WTC11 (cell line): ENCODE measurements at regions not wholly inside any gene's neighbourhood (a gene's known extent, or its start where the extent isn't known, plus 50 kb on each side); places are given as distances from the start of the nearest gene placed in this dataset.

Experiments used
- ATAC-seq: fragments of 200-7000 bp; cut with Tn5 transposase; 2 replicates; pipeline ENCODE4 v1.10.0; 2021; ENCODE audit warnings: mild to moderate bottlenecking, moderate library complexity
- CTCF ChIA-PET: fragments of 300-600 bp; sonication (Branson Sonifier 250); formaldehyde crosslinking; loops from one replicate; lab custom pipeline; 2021; ENCODE audit warnings: antibody characterized with exemption; lab: Charles Lee
- POLR2A ChIA-PET: fragments of 350-600 bp; sonication (Branson Sonifier 250); formaldehyde crosslinking; loops from one replicate; lab custom pipeline; 2021; ENCODE audit warnings: antibody characterized with exemption; lab: Charles Lee
- DNase-seq: peaks from one replicate; pipeline ENCODE4 v3.0.0; 2021; ENCODE audit warnings: low spot score
- H3K27ac Mint-ChIP-seq: 2 replicates; pipeline ENCODE4 v1.8.0; 2021; ENCODE audit warnings: mixed read lengths
- H3K27me3 Mint-ChIP-seq: 2 replicates; pipeline ENCODE4 v1.8.0; 2021; ENCODE audit warnings: low read depth, mild to moderate bottlenecking, moderate library complexity, mixed read lengths
- H3K36me3 Mint-ChIP-seq: 2 replicates; pipeline ENCODE4 v1.8.0; 2021; ENCODE audit warnings: mixed read lengths
- H3K4me1 Mint-ChIP-seq: 2 replicates; pipeline ENCODE4 v1.8.0; 2022; ENCODE audit warnings: mixed read lengths
- H3K4me3 Mint-ChIP-seq: 2 replicates; pipeline ENCODE4 v1.8.0; 2021; ENCODE audit warnings: mild to moderate bottlenecking, moderate library complexity, mixed read lengths
- H3K9me3 Mint-ChIP-seq: 2 replicates; pipeline ENCODE4 v1.8.0; 2021; ENCODE audit warnings: mixed read lengths
- ATF1 ChIP-seq: sonication (generic); formaldehyde crosslinking; IDR thresholded peaks from 2 replicates; pipeline ENCODE4 v1.8.1; 2023; ENCODE audit warnings: mild to moderate bottlenecking, moderate library complexity, missing genetic modification reagents
- ATF2 ChIP-seq: sonication (generic); formaldehyde crosslinking; IDR thresholded peaks from 2 replicates; pipeline ENCODE4 v1.8.1; 2022; ENCODE audit warnings: low read depth, missing genetic modification reagents, borderline replicate concordance
- CREM ChIP-seq: sonication (generic); formaldehyde crosslinking; IDR thresholded peaks from 2 replicates; pipeline ENCODE4 v1.8.1; 2022; ENCODE audit warnings: mild to moderate bottlenecking, missing genetic modification reagents, moderate library complexity
- CTCF ChIP-seq: fragments of 200-600 bp; IDR thresholded peaks from 2 replicates; pipeline ENCODE4 v1.8.0; 2022; ENCODE audit warnings: antibody characterized with exemption
- ERG ChIP-seq: fragments of 250-450 bp; sonication (Bioruptor Pico); IDR thresholded peaks from 2 replicates; pipeline ENCODE4 v1.8.0; 2021; ENCODE audit warnings: mild to moderate bottlenecking
- ESRRA ChIP-seq: sonication (generic); formaldehyde crosslinking; IDR thresholded peaks from 2 replicates; pipeline ENCODE4 v1.8.1; 2022; ENCODE audit warnings: mild to moderate bottlenecking, missing genetic modification reagents, borderline replicate concordance
- FOXJ3 ChIP-seq: sonication (generic); formaldehyde crosslinking; IDR thresholded peaks from 2 replicates; pipeline ENCODE4 v1.9.0; 2021; ENCODE audit warnings: missing genetic modification reagents, mild to moderate bottlenecking, borderline replicate concordance
- FOXP1 ChIP-seq: sonication (generic); formaldehyde crosslinking; IDR thresholded peaks from 2 replicates; pipeline ENCODE4 v1.8.0; 2022; ENCODE audit warnings: missing genetic modification reagents, mild to moderate bottlenecking, moderate library complexity, borderline replicate concordance
- GABPB1 ChIP-seq: sonication (generic); formaldehyde crosslinking; IDR thresholded peaks from 2 replicates; pipeline ENCODE4 v1.8.1; 2023; ENCODE audit warnings: mild to moderate bottlenecking, missing genetic modification reagents
- GRHL2 ChIP-seq: fragments of 250-450 bp; sonication (Bioruptor Pico); IDR thresholded peaks from 2 replicates; pipeline ENCODE4 v1.8.0; 2022; ENCODE audit warnings: mild to moderate bottlenecking, moderate library complexity; ENCODE audit not compliant: insufficient replicate concordance, severe bottlenecking
- MAX ChIP-seq: sonication (generic); formaldehyde crosslinking; IDR thresholded peaks from 2 replicates; pipeline ENCODE4 v1.8.0; 2022; ENCODE audit warnings: mild to moderate bottlenecking, missing genetic modification reagents
- NFATC4 ChIP-seq: fragments of 250-450 bp; sonication (Bioruptor Pico); IDR thresholded peaks from 2 replicates; pipeline ENCODE4 v1.9.0; 2021; ENCODE audit warnings: mild to moderate bottlenecking
- NR1H2 ChIP-seq: sonication (generic); formaldehyde crosslinking; IDR thresholded peaks from 2 replicates; pipeline ENCODE4 v1.9.0; 2021; ENCODE audit warnings: mild to moderate bottlenecking, moderate library complexity, missing genetic modification reagents
- NR2C2 ChIP-seq: sonication (generic); formaldehyde crosslinking; IDR thresholded peaks from 2 replicates; pipeline ENCODE4 v1.8.0; 2022; ENCODE audit warnings: mild to moderate bottlenecking, missing genetic modification reagents
- PRRX2 ChIP-seq: fragments of 250-450 bp; sonication (Bioruptor Pico); IDR thresholded peaks from 2 replicates; pipeline ENCODE4 v1.8.0; 2021; ENCODE audit warnings: mild to moderate bottlenecking
- SOX15 ChIP-seq: fragments of 250-450 bp; sonication (Bioruptor Pico); IDR thresholded peaks from 2 replicates; pipeline ENCODE4 v1.9.0; 2021; ENCODE audit warnings: mild to moderate bottlenecking
- SP1 ChIP-seq: sonication (generic); formaldehyde crosslinking; conservative IDR thresholded peaks from 2 replicates; pipeline ENCODE4 v1.8.1; 2022; ENCODE audit warnings: missing genetic modification reagents
- TCF7 ChIP-seq: sonication (generic); formaldehyde crosslinking; IDR thresholded peaks from 2 replicates; pipeline ENCODE4 v1.8.0; 2022; ENCODE audit warnings: mild to moderate bottlenecking, low read depth, missing genetic modification reagents, moderate library complexity
- USF2 ChIP-seq: sonication (generic); formaldehyde crosslinking; IDR thresholded peaks from 2 replicates; pipeline ENCODE4 v1.8.1; 2023; ENCODE audit warnings: mild to moderate bottlenecking, missing genetic modification reagents, moderate library complexity
- ZNF219 ChIP-seq: sonication (generic); formaldehyde crosslinking; IDR thresholded peaks from 2 replicates; pipeline ENCODE4 v1.8.0; 2023; ENCODE audit warnings: missing genetic modification reagents, mild to moderate bottlenecking, borderline replicate concordance
- ZNF416 ChIP-seq: fragments of 250-450 bp; sonication (Bioruptor Pico); IDR thresholded peaks from 2 replicates; pipeline ENCODE4 v1.9.0; 2021; ENCODE audit warnings: mild to moderate bottlenecking, inconsistent platforms
- TF ChIP-seq, protein P1 (sequence below): sonication (generic); formaldehyde crosslinking; IDR thresholded peaks from 2 replicates; pipeline ENCODE4 v1.8.1; 2022; ENCODE audit warnings: mild to moderate bottlenecking, missing genetic modification reagents, moderate library complexity, borderline replicate concordance
- TF ChIP-seq, protein P2 (sequence below): sonication (generic); formaldehyde crosslinking; IDR thresholded peaks from 2 replicates; pipeline ENCODE4 v1.8.1; 2022; ENCODE audit warnings: low read depth, mild to moderate bottlenecking, moderate library complexity, missing genetic modification reagents, borderline replicate concordance
- TF ChIP-seq, protein P3 (sequence below): sonication (generic); formaldehyde crosslinking; IDR thresholded peaks from 2 replicates; pipeline ENCODE4 v1.8.1; 2023; ENCODE audit warnings: mild to moderate bottlenecking, missing genetic modification reagents

GRCh38 chr5:135130261-135131215 is 96.5 kb upstream of the PITX1 start:
- ChIA-PET CTCF (interaction anchor here (0.6 kb wide), 1 partner anchor 16 kb away, joined by 3 read pairs; no protein-coding TSS in a partner anchor), POLR2A (no interaction called here)
- H3K9me3 Mint-ChIP-seq: no peaks in the 10 kb centered on the region
- no peak overlapping the region for H3K4me3 Mint-ChIP-seq
- H3K27me3 Mint-ChIP-seq: no peaks in the 10 kb centered on the region
- H3K27ac Mint-ChIP-seq: no peak overlapping the region
- TF ChIP-seq ATF1 (no peak), FOXJ3 (CRISPR knock-in tag) (no peak), SOX15 (CRISPR knock-in tag) (no peak), CREM (CRISPR knock-in tag) (no peak), GRHL2 (no peak), SP1 (no peak), NR1H2 (CRISPR knock-in tag) (no peak)
- TF ChIP-seq, protein P1, sequence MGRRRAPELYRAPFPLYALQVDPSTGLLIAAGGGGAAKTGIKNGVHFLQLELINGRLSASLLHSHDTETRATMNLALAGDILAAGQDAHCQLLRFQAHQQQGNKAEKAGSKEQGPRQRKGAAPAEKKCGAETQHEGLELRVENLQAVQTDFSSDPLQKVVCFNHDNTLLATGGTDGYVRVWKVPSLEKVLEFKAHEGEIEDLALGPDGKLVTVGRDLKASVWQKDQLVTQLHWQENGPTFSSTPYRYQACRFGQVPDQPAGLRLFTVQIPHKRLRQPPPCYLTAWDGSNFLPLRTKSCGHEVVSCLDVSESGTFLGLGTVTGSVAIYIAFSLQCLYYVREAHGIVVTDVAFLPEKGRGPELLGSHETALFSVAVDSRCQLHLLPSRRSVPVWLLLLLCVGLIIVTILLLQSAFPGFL (CRISPR knock-in tag): no peak
- ATAC-seq: no peak
- H3K4me1 Mint-ChIP-seq: no peaks in the 10 kb centered on the region
- no peaks in the 10 kb centered on the region for H3K36me3 Mint-ChIP-seq
- DNase-seq: no peak

GRCh38 chr5:135129307-135129706 is 95.3 kb upstream of the PITX1 start:
- POLR2A ChIA-PET: no interaction called here
- H3K9me3 Mint-ChIP-seq: no peaks in the 10 kb centered on the region
- ATAC-seq: no peak
- H3K36me3 Mint-ChIP-seq: no peaks in the 10 kb centered on the region
- TF ChIP-seq ATF2 (no peak), CREM (CRISPR knock-in tag) (no peak), ZNF416 (CRISPR knock-in tag) (no peak), NFATC4 (CRISPR knock-in tag) (no peak), ERG (CRISPR knock-in tag) (no peak), CTCF (no peak), USF2 (CRISPR knock-in tag) (no peak), GABPB1 (CRISPR knock-in tag) (no peak), ESRRA (CRISPR knock-in tag) (no peak), PRRX2 (CRISPR knock-in tag) (no peak), NR2C2 (no peak), ZNF219 (CRISPR knock-in tag) (no peak), FOXP1 (CRISPR knock-in tag) (no peak), MAX (no peak), NR1H2 (CRISPR knock-in tag) (no peak), TCF7 (CRISPR knock-in tag) (no peak)
- TF ChIP-seq, protein P2, sequence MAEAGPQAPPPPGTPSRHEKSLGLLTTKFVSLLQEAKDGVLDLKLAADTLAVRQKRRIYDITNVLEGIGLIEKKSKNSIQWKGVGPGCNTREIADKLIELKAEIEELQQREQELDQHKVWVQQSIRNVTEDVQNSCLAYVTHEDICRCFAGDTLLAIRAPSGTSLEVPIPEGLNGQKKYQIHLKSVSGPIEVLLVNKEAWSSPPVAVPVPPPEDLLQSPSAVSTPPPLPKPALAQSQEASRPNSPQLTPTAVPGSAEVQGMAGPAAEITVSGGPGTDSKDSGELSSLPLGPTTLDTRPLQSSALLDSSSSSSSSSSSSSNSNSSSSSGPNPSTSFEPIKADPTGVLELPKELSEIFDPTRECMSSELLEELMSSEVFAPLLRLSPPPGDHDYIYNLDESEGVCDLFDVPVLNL: no peak
- TF ChIP-seq, protein P3, sequence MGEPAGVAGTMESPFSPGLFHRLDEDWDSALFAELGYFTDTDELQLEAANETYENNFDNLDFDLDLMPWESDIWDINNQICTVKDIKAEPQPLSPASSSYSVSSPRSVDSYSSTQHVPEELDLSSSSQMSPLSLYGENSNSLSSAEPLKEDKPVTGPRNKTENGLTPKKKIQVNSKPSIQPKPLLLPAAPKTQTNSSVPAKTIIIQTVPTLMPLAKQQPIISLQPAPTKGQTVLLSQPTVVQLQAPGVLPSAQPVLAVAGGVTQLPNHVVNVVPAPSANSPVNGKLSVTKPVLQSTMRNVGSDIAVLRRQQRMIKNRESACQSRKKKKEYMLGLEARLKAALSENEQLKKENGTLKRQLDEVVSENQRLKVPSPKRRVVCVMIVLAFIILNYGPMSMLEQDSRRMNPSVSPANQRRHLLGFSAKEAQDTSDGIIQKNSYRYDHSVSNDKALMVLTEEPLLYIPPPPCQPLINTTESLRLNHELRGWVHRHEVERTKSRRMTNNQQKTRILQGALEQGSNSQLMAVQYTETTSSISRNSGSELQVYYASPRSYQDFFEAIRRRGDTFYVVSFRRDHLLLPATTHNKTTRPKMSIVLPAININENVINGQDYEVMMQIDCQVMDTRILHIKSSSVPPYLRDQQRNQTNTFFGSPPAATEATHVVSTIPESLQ: no peak
- no peaks in the 10 kb centered on the region for H3K4me1 Mint-ChIP-seq
- H3K4me3 Mint-ChIP-seq: no peak overlapping the region
- H3K27me3 Mint-ChIP-seq: no peaks in the 10 kb centered on the region
- H3K27ac Mint-ChIP-seq: no peak overlapping the region
- no peak for DNase-seq
- CTCF ChIA-PET: no interaction called here
